Heart left ventricle (tissue), 13 donors: ENCODE measurements at regions not wholly inside any gene's neighbourhood (a gene's known extent, or its start where the extent isn't known, plus 50 kb on each side); places are given as distances from the start of the nearest gene placed in this dataset.

Experiments used
- CTCF ChIP-seq, 12 donors: fragments of 200-600 bp; sonication (generic) in 4 of 12; IDR thresholded peaks; one replicate each; pipeline versions ENCODE4 v1.5.0 to v1.8.0; 2018 to 2022; ENCODE audit warnings: antibody characterized with exemption in 12 of 12, mild to moderate bottlenecking in 5 of 12
- POLR2A ChIP-seq, 2 donors: fragments of 450-650 bp; IDR thresholded peaks; one replicate each; pipeline ENCODE4 v1.6.1; 2017; ENCODE audit warnings: antibody characterized with exemption in 2 of 2, mild to moderate bottlenecking in 2 of 2, moderate library complexity in 2 of 2
- donor health status: ischemic (EF 13 %, LVEDD 7.1; RV severe dilation, severe dysfunction).
- donor health status: DM: no; HTN: yes; CAD: no.
- donor health status: DM: no; HTN: no; CAD: no.
- donor health status: ischemic (EF 25% LVEDD 6.9; RV normal size, moderate dysfunction).
- donor health status: ischemic (EF 25% LVEDD 5.7; RV mildly dilated, moderate dysfunction).
- donor health status: ischemic (EF 35%, LVEDD 5.7; RV mildly dilated, moderate dysfunction).
- donor health status: nonischemic (EF 11% LVEDD 7.7; RV severe dilation, severe dysfunction).
- donor health status: DM: yes; HTN: yes; CAD: no.
- donor health status: PGD.
- donor health status: ischemic (EF 29% LVEDD 5.4; RV normal size, mild dysfunction).
- donor health status: nonischemic (EF 23%, LVEDD 6.1; RV moderate dilation, normal function).

GRCh38 chr18:73286584-73286983 is 418.8 kb upstream of the NETO1 start:
- no peak for TF ChIP-seq CTCF (IDR thresholded peaks at IDR 0.05)
- no peak for TF ChIP-seq POLR2A (IDR thresholded peaks at IDR 0.05)
